ENCODE measurements at regions not wholly inside any gene's neighbourhood (a gene's known extent, or its start where the extent isn't known, plus 50 kb on each side); places are given as distances from the start of the nearest gene placed in this dataset.

DNA sequence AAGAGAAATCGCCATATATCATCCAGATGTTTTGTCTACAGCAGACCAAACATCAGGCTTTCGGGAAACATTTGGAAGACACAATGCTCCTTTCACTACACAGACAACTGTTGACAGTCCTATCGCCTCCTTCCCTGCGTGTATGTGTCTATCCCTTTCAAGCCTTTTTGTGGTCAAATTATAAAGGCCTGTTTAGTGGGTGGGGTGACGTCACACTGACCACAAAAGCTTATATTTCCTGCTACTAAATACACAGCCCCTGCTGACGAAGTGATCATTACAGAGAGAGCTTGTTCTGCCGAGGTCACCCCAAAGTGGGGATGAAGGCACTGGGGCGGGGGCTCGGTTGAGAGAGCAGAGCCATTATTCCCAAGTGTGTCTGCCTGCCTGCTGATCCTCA, 302.7 kb upstream of the TNP1 start (continued):
- TF ChIP-seq YEATS2 (CRISPR knock-in tag; IDR thresholded peaks at IDR 0.05; ENCODE audit: borderline replicate concordance) (no peak), ZNF788 (CRISPR knock-in tag; IDR thresholded peaks at IDR 0.05; ENCODE audit: borderline replicate concordance) (no peak), ZNF354B (CRISPR knock-in tag; IDR thresholded peaks at IDR 0.05) (no peak), ZNF274 (CRISPR knock-in tag; IDR thresholded peaks at IDR 0.05) (no peak), ARHGAP35 (CRISPR knock-in tag; IDR thresholded peaks at IDR 0.05; ENCODE audit: borderline replicate concordance) (no peak), ZNF674 (CRISPR knock-in tag; IDR thresholded peaks at IDR 0.05; ENCODE audit: low read depth) (no peak), SPEN (CRISPR knock-in tag; IDR thresholded peaks at IDR 0.05; ENCODE audit: low read depth) (no peak), CAMTA2 (CRISPR knock-in tag; IDR thresholded peaks at IDR 0.05; ENCODE audit: borderline replicate concordance) (no peak), SETDB1 (CRISPR knock-in tag; IDR thresholded peaks at IDR 0.05; ENCODE audit: borderline replicate concordance) (no peak), ZNF253 (CRISPR knock-in tag; IDR thresholded peaks at IDR 0.05; ENCODE audit: borderline replicate concordance) (no peak), ZNF614 (CRISPR knock-in tag; IDR thresholded peaks at IDR 0.05; ENCODE audit: borderline replicate concordance) (no peak), CREB1 (IDR thresholded peaks at IDR 0.05) (peak; percentile 97), CREB1 (CRISPR knock-in tag; IDR thresholded peaks at IDR 0.05) (peak; percentile 17; the same call in 1 of the 2 replicates)
- TF ChIP-seq, protein P1, sequence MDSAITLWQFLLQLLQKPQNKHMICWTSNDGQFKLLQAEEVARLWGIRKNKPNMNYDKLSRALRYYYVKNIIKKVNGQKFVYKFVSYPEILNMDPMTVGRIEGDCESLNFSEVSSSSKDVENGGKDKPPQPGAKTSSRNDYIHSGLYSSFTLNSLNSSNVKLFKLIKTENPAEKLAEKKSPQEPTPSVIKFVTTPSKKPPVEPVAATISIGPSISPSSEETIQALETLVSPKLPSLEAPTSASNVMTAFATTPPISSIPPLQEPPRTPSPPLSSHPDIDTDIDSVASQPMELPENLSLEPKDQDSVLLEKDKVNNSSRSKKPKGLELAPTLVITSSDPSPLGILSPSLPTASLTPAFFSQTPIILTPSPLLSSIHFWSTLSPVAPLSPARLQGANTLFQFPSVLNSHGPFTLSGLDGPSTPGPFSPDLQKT (CRISPR knock-in tag; IDR thresholded peaks at IDR 0.05; ENCODE audit: borderline replicate concordance), result no peak
- TF ChIP-seq, protein P2, sequence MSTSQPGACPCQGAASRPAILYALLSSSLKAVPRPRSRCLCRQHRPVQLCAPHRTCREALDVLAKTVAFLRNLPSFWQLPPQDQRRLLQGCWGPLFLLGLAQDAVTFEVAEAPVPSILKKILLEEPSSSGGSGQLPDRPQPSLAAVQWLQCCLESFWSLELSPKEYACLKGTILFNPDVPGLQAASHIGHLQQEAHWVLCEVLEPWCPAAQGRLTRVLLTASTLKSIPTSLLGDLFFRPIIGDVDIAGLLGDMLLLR (CRISPR knock-in tag; IDR thresholded peaks at IDR 0.05), result no peak
- TF ChIP-seq, protein P3, sequence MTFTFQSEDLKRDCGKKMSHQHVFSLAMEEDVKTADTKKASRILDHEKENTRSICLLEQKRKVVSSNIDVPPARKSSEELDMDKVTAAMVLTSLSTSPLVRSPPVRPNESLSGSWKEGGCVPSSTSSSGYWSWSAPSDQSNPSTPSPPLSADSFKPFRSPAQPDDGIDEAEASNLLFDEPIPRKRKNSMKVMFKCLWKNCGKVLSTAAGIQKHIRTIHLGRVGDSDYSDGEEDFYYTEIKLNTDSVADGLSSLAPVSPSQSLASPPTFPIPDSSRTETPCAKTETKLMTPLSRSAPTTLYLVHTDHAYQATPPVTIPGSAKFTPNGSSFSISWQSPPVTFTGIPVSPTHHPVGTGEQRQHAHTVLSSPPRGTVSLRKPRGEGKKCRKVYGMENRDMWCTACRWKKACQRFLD (CRISPR knock-in tag; IDR thresholded peaks at IDR 0.05; ENCODE audit: borderline replicate concordance), result no peak
- TF ChIP-seq, protein P4, sequence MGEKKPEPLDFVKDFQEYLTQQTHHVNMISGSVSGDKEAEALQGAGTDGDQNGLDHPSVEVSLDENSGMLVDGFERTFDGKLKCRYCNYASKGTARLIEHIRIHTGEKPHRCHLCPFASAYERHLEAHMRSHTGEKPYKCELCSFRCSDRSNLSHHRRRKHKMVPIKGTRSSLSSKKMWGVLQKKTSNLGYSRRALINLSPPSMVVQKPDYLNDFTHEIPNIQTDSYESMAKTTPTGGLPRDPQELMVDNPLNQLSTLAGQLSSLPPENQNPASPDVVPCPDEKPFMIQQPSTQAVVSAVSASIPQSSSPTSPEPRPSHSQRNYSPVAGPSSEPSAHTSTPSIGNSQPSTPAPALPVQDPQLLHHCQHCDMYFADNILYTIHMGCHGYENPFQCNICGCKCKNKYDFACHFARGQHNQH (CRISPR knock-in tag; IDR thresholded peaks at IDR 0.05), result no peak
- TF ChIP-seq, protein P5, sequence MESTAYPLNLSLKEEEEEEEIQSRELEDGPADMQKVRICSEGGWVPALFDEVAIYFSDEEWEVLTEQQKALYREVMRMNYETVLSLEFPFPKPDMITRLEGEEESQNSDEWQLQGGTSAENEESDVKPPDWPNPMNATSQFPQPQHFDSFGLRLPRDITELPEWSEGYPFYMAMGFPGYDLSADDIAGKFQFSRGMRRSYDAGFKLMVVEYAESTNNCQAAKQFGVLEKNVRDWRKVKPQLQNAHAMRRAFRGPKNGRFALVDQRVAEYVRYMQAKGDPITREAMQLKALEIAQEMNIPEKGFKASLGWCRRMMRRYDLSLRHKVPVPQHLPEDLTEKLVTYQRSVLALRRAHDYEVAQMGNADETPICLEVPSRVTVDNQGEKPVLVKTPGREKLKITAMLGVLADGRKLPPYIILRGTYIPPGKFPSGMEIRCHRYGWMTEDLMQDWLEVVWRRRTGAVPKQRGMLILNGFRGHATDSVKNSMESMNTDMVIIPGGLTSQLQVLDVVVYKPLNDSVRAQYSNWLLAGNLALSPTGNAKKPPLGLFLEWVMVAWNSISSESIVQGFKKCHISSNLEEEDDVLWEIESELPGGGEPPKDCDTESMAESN (CRISPR knock-in tag; conservative IDR thresholded peaks at IDR 0.05), result no peak
- TF ChIP-seq, protein P6, sequence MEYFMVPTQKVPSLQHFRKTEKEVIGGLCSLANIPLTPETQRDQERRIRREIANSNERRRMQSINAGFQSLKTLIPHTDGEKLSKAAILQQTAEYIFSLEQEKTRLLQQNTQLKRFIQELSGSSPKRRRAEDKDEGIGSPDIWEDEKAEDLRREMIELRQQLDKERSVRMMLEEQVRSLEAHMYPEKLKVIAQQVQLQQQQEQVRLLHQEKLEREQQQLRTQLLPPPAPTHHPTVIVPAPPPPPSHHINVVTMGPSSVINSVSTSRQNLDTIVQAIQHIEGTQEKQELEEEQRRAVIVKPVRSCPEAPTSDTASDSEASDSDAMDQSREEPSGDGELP (IDR thresholded peaks at IDR 0.05; ENCODE audit: borderline replicate concordance, low read depth), result no peak
